ENCODE measurements at regions not wholly inside any gene's neighbourhood (a gene's known extent, or its start where the extent isn't known, plus 50 kb on each side); places are given as distances from the start of the nearest gene placed in this dataset.

- Histone ChIP-seq H3K23ac (ENCODE audit: insufficient read length) (no peak overlapping the region), H2BK5ac (ENCODE audit: low read depth, low read length) (no peak overlapping the region), H3K9me3 (ENCODE audit: insufficient read depth in 2 of 2, low read depth in 1 of 2, low read length in 1 of 2) (no peaks in the 10 kb centered on the region), H3K23me2 (ENCODE audit: low read depth, low read length) (no peaks in the 10 kb centered on the region), H3K4me2 (ENCODE audit: insufficient read depth in 1 of 2, low read depth in 2 of 2, low read length in 2 of 2) (no peak overlapping the region), H3K9ac (replicated peaks in 1 of 4; ENCODE audit: extremely low read depth in 1 of 4, low read depth in 3 of 4, low read length in 3 of 4) (no peak overlapping the region), H2AK5ac (ENCODE audit: low read depth, low read length) (no peak overlapping the region), H3K4me1 (replicated peaks in 1 of 4; ENCODE audit: control insufficient read depth in 3 of 4, insufficient read depth in 4 of 4, low read length in 3 of 4) (peaks cover 0 to 6% (median 0%) of the 10 kb centered on the region in 4 experiments; a peak in 2 of 7 replicates), H2BK20ac (ENCODE audit: low read length) (no peak overlapping the region), H3K36me3 (ENCODE audit: control insufficient read depth in 2 of 4, insufficient read depth in 4 of 4, low read length in 3 of 4) (no peaks in the 10 kb centered on the region), H4K8ac (ENCODE audit: extremely low read depth, insufficient read depth, low read length) (no peak overlapping the region), H3K56ac (replicated peaks; ENCODE audit: insufficient read length, low read depth, low read length) (no peak overlapping the region), H3K14ac (ENCODE audit: insufficient read length) (no peak overlapping the region), H3K79me1 (ENCODE audit: low read depth, low read length) (no peaks in the 10 kb centered on the region), H3K27me3 (replicated peaks in 1 of 4; ENCODE audit: control insufficient read depth in 3 of 4, extremely low read depth in 1 of 4, insufficient read depth in 3 of 4, low read length in 3 of 4) (no peaks in the 10 kb centered on the region), H3K79me2 (ENCODE audit: control insufficient read depth in 1 of 2, insufficient read depth in 2 of 2, low read length in 2 of 2) (no peaks in the 10 kb centered on the region), H2BK120ac (replicated peaks; ENCODE audit: low read depth, low read length) (no peak overlapping the region), H3K4me3 (ENCODE audit: extremely low read depth in 1 of 4, insufficient read depth in 2 of 4, low read depth in 3 of 4, low read length in 4 of 4) (no peak overlapping the region), H4K5ac (ENCODE audit: insufficient read length, low read depth, low read length) (no peak overlapping the region), H4K91ac (replicated peaks; ENCODE audit: insufficient read length, low read length) (no peak overlapping the region), H2AFZ (ENCODE audit: low read length) (no peak overlapping the region), H3K4ac (replicated peaks; ENCODE audit: insufficient read length, low read depth, low read length) (no peak overlapping the region), H2BK15ac (ENCODE audit: low read length) (no peak overlapping the region), H3K27ac (ENCODE audit: low read depth, low read length) (no peak overlapping the region), H2BK12ac (ENCODE audit: low read depth, low read length) (no peak overlapping the region), H4K20me1 (replicated peaks in 1 of 2; ENCODE audit: control insufficient read depth in 1 of 2, insufficient read depth in 2 of 2, low read length in 2 of 2) (no peaks in the 10 kb centered on the region), H3K18ac (ENCODE audit: extremely low read depth, low read length) (no peak overlapping the region)
- no peak for DNase-seq (ENCODE audit: low read depth in 1 of 2, low spot score in 2 of 2)
- WGBS, 2 experiments (ENCODE audit: extremely low coverage in 1 of 2, insufficient coverage in 1 of 2, insufficient read length in 1 of 2, insufficient replicate concordance in 2 of 2, low coverage in 1 of 2, low lambda C conversion rate in 2 of 2, missing lambda C conversion rate in 1 of 2), result 90% methylated on average over 3 of the region's 3 CpGs; no CpG with 5 or more reads in 1 of the 2 experiments
- ChIA-PET CTCF (ENCODE audit: partially characterized antibody) (interaction anchor here (0.8 to 2.9 kb wide), 3 partner anchors 28 to 130 kb away, joined by 3 to 10 read pairs (median 3); no protein-coding TSS in a partner anchor), POLR2A (ENCODE audit: partially characterized antibody) (no interaction called here)
- no peak for FAIRE-seq
- TF ChIP-seq CREB1 (IDR thresholded peaks at IDR 0.05) (no peak), NANOG (IDR thresholded peaks at IDR 0.05; ENCODE audit: insufficient read depth, low read depth, low read length, poor library complexity, severe bottlenecking) (no peak), E2F6 (IDR thresholded peaks at IDR 0.05) (no peak), JUN (IDR thresholded peaks at IDR 0.05; ENCODE audit: low read depth, low read length) (no peak), RXRA (IDR thresholded peaks at IDR 0.05; ENCODE audit: insufficient read depth, low read depth, low read length) (no peak), ASH2L (IDR thresholded peaks at IDR 0.05; ENCODE audit: low read length) (no peak), TAF1 (IDR thresholded peaks at IDR 0.05; ENCODE audit: low read depth, low read length) (no peak), RAD21 (IDR thresholded peaks at IDR 0.05 in 1 of 2, conservative IDR thresholded peaks at IDR 0.05 in 1 of 2; ENCODE audit: low read depth in 2 of 2, low read length in 2 of 2) (no peak), SUZ12 (IDR thresholded peaks at IDR 0.05; ENCODE audit: low read length) (no peak), BRCA1 (IDR thresholded peaks at IDR 0.05; ENCODE audit: low read depth, low read length) (no peak), RBBP5 (IDR thresholded peaks at IDR 0.05; ENCODE audit: borderline replicate concordance, low read depth, low read length) (no peak), POLR2A (IDR thresholded peaks at IDR 0.05; ENCODE audit: control extremely low read depth in 1 of 2, low read depth in 2 of 2, low read length in 2 of 2) (no peak), SIN3A (conservative IDR thresholded peaks at IDR 0.05 in 1 of 2, IDR thresholded peaks at IDR 0.05 in 1 of 2; ENCODE audit: low read depth in 1 of 2, low read length in 2 of 2) (no peak), CEBPB (IDR thresholded peaks at IDR 0.05; ENCODE audit: low read depth, low read length) (no peak)
These were observed 69.0 kb upstream of the ZCCHC2 start for GRCh38 chr18:62453864-62454263.
